ENCODE measurements at regions not wholly inside any gene's neighbourhood (a gene's known extent, or its start where the extent isn't known, plus 50 kb on each side); places are given as distances from the start of the nearest gene placed in this dataset.

DNA sequence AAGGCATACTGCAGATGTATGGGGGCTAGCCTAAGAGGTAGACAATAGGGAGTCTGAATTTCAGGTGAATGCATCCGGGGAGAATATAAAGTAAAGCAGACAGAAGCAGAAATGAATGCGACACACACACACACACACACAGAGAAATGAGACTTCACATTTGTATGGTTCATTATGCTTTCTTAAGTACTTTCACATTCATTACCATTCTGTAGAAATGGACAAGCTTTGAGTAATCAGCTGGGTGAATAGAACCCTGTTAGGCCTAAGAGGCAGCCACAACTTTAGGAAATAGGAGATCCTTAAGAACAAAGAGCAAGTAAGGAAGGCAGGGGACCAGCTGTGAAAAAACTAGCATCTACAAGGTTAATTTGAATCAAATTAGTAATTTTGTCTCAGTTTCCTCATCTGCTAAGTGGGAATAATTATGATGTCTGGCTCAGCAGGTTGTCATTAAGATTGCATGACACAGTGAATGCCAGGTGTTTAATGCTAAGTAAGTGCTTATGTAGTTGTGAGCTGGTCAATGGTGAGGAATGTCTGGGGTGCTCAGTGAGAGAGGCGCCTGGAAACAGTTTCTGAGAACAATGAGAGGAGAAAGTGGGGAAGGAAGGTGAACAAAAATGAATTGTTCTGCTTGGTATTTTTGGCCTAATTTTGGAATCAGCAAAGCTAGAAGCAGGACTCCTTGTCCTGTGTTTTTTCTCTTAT is 265.8 kb upstream of the CLINT1 start:
- TF ChIP-seq, protein P1, sequence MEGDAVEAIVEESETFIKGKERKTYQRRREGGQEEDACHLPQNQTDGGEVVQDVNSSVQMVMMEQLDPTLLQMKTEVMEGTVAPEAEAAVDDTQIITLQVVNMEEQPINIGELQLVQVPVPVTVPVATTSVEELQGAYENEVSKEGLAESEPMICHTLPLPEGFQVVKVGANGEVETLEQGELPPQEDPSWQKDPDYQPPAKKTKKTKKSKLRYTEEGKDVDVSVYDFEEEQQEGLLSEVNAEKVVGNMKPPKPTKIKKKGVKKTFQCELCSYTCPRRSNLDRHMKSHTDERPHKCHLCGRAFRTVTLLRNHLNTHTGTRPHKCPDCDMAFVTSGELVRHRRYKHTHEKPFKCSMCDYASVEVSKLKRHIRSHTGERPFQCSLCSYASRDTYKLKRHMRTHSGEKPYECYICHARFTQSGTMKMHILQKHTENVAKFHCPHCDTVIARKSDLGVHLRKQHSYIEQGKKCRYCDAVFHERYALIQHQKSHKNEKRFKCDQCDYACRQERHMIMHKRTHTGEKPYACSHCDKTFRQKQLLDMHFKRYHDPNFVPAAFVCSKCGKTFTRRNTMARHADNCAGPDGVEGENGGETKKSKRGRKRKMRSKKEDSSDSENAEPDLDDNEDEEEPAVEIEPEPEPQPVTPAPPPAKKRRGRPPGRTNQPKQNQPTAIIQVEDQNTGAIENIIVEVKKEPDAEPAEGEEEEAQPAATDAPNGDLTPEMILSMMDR (IDR thresholded peaks at IDR 0.05), result no peak
- no peak for TF ChIP-seq EP300 (IDR thresholded peaks at IDR 0.05)
